ENCODE measurements at regions not wholly inside any gene's neighbourhood (a gene's known extent, or its start where the extent isn't known, plus 50 kb on each side); places are given as distances from the start of the nearest gene placed in this dataset.

DNA sequence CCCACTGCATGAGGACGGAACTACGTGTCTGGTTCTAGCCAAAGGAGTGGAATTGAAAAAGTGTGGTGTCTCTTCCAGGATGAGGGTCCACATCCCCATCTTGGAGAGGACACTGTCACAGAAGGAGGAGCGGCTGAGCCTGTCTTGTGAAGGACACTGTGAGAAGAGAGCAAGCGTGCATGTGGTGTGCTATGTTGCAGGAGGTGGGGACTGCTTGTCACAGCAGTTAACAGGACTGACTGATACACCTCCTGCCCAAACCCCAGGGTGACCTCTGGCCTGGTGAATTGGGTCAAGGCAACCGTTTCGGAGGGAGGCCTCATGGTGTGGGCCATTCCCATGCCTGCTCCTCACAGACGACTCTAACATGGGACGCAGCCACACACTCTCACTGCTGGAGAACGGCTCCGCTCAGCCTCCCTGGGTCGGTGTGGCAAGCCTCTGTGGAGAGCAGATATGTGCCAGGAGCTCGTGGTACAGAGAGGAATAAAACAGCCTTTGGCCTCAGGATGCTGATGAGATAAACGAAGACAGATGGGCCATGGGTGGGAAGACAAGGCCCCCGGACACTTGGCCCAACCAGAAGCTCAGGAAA is 56.4 kb upstream of the RBFOX3 start:
- H3K27me3 ChIP-seq: peaks cover 0 to 60% of the 10 kb centered on the region in 2 donors

GRCh38 chr17:79666111-79666510 is 55.3 kb upstream of the RBFOX3 start:
- intact Hi-C loops (cut with DNase I): no loop called here
- no peak for ATAC-seq
- Histone ChIP-seq H3K4me1 (no peaks in the 10 kb centered on the region), H3K27me3 (peaks cover 0 to 54% of the 10 kb centered on the region in 2 donors), H3K27ac (no peak overlapping the region), H3K36me3 (no peaks in the 10 kb centered on the region), H3K4me3 (no peak overlapping the region), H3K9me3 (peaks cover 0 to 3% of the 10 kb centered on the region in 2 donors)
- DNase-seq: no peak
- TF ChIP-seq, protein P1, sequence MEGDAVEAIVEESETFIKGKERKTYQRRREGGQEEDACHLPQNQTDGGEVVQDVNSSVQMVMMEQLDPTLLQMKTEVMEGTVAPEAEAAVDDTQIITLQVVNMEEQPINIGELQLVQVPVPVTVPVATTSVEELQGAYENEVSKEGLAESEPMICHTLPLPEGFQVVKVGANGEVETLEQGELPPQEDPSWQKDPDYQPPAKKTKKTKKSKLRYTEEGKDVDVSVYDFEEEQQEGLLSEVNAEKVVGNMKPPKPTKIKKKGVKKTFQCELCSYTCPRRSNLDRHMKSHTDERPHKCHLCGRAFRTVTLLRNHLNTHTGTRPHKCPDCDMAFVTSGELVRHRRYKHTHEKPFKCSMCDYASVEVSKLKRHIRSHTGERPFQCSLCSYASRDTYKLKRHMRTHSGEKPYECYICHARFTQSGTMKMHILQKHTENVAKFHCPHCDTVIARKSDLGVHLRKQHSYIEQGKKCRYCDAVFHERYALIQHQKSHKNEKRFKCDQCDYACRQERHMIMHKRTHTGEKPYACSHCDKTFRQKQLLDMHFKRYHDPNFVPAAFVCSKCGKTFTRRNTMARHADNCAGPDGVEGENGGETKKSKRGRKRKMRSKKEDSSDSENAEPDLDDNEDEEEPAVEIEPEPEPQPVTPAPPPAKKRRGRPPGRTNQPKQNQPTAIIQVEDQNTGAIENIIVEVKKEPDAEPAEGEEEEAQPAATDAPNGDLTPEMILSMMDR (IDR thresholded peaks at IDR 0.05): no peak

More for the DNA sequence above, 56.4 kb upstream of the RBFOX3 start:
- DNase-seq: peak in 1 of 4 donors; percentile 10
- intact Hi-C loops (cut with DNase I): no loop called here
- Histone ChIP-seq H3K36me3 (no peaks in the 10 kb centered on the region), H3K27ac (no peak overlapping the region), H3K4me3 (no peak overlapping the region), H3K4me1 (no peaks in the 10 kb centered on the region), H3K9me3 (peaks cover 0 to 2% of the 10 kb centered on the region in 2 donors)
- no peak for ATAC-seq
- TF ChIP-seq, protein P1 (IDR thresholded peaks at IDR 0.05): no peak

DNA sequence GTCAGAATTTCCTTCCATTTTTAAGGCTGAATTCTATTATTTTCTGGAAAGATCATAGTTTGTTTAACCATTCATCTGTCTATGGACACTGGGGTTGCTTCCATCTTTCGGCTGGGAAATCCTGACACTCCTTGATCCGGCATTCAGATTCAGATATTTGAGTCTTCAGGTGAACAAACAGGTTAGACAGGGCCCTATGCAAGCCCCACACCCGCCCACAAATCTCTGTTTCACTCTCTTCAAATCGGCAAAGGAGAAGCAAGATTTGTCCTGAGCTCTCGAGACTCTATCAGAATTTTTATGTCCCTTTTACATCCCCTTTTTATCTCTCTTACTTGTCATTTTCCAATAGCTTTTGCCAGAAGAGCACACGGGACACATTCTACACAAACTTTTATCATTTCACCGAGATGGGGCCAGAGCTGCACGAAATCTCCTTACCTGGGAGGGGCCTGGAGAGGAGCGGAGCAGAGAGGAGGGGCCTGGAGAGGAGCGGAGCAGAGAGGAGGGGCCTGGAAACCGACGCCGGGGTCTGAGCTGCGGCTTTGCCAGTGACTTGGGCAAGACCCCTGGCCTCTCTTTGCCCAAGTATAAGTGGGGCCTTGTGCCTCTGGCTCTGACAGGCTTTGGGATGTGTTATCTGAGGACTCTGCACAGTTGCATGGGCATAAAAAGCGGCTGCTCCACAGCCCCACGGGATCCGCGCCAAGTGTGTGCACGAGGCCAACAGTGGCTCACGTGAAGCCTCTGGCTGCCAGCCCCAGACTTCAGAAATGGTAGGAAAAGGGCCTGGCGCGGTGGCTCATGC is 54.3 kb upstream of the RBFOX3 start:
- DNase-seq (peak; percentile 61 to 81 (median 71)), ATAC-seq (peak; percentile 92)
- intact Hi-C loops (cut with DNase I): no loop called here
- Histone ChIP-seq H3K9me3 (peaks cover 0 to 3% of the 10 kb centered on the region in 2 donors), H3K27ac (peak overlapping the region in 1 of 2 donors; percentile 18), H3K36me3 (no peaks in the 10 kb centered on the region), H3K4me1 (no peaks in the 10 kb centered on the region), H3K27me3 (peaks cover 0 to 44% of the 10 kb centered on the region in 2 donors), H3K4me3 (no peak overlapping the region)
- TF ChIP-seq, protein P1 (IDR thresholded peaks at IDR 0.05): no peak

DNA sequence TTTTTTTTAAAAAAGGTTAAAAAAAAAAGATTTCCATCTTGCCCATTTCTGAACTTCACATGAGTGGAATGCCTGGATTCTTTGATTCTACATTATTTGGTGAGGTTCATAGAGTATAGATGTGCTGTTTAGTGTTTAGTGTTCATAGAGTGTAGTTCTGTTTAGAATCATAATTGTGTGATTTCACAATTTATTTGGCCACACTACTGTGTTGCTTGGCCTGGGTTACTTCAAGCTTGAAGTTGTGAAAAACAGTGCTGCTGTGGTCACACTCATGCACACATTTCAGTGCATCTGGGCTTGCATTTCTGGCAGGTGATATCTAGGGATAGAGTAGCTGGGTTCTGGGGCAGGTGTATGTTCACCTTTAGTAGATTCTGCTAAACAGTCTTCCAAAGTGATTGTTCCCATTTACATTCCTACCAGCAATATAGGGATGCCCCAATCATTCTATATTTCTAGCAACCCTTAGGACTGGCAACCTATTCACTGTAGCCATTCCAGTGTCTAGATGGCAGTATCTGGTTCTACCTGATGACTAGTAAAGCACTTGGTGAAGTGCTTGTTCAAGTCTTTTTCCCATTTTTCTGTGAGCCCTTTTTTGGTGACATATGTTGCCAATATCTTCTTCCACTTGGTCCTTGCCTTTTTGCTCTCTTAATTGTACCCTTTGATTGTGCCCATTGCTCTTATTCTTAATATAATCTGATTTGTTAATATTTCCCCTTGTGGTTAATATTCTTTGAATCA is 50.6 kb upstream of the RBFOX3 start:
- intact Hi-C loops (cut with DNase I): no loop called here
- peaks cover 0 to 42% of the 10 kb centered on the region in 2 donors for H3K27me3 ChIP-seq
- H3K9me3 ChIP-seq: peaks cover 0 to 3% of the 10 kb centered on the region in 2 donors
- no peaks in the 10 kb centered on the region for H3K36me3 ChIP-seq
- DNase-seq: no peak
- no peak for ATAC-seq
- TF ChIP-seq, protein P1 (IDR thresholded peaks at IDR 0.05): no peak
- no peak overlapping the region for H3K4me3 ChIP-seq
- no peak overlapping the region for H3K27ac ChIP-seq
- H3K4me1 ChIP-seq: no peaks in the 10 kb centered on the region
